Endodermal cell (in vitro differentiated cells): ENCODE measurements at regions not wholly inside any gene's neighbourhood (a gene's known extent, or its start where the extent isn't known, plus 50 kb on each side); places are given as distances from the start of the nearest gene placed in this dataset.
"Not testable (repeated sequence)": the region's sequence is repeated elsewhere in the genome, so short reads cannot be mapped to it uniquely, and the experiment has no call there.

Experiments
- DNase-seq: peaks from one replicate; pipeline ENCODE4 v3.0.0-alpha.2; 2017
- H3K27ac ChIP-seq: 2 replicates; pipeline ENCODE4 v1.5.1; 2013; ENCODE audit warnings: mild to moderate bottlenecking, low read depth, low read length, moderate library complexity
- H3K27me3 ChIP-seq: 2 replicates; pipeline ENCODE4 v1.6.1; 2013; ENCODE audit warnings: mild to moderate bottlenecking, low read length, moderate library complexity; ENCODE audit not compliant: insufficient read depth, control insufficient read depth, poor library complexity, severe bottlenecking
- H3K36me3 ChIP-seq: 2 replicates; pipeline ENCODE4 v1.7.0; 2013; ENCODE audit warnings: mild to moderate bottlenecking, low read length, moderate library complexity; ENCODE audit not compliant: control insufficient read depth, insufficient read depth
- H3K4me1 ChIP-seq: one replicate; pipeline ENCODE4 v1.7.0; 2013; ENCODE audit warnings: low read length; ENCODE audit not compliant: control insufficient read depth, insufficient read depth
- H3K4me3 ChIP-seq: 2 replicates; pipeline ENCODE4 v1.5.1; 2013; ENCODE audit warnings: mild to moderate bottlenecking, low read length, moderate library complexity
- H3K9ac ChIP-seq: 2 replicates; pipeline ENCODE4 v1.6.1; 2013; ENCODE audit warnings: mild to moderate bottlenecking, low read length, moderate library complexity; ENCODE audit not compliant: poor library complexity, severe bottlenecking; ENCODE audit errors: extremely low read depth
- H3K9me3 ChIP-seq: 2 replicates; pipeline ENCODE4 v1.6.1; 2013; ENCODE audit warnings: mild to moderate bottlenecking, low read length, moderate library complexity; ENCODE audit not compliant: control insufficient read depth
- H3K27ac Mint-ChIP-seq: 2 replicates; pipeline ENCODE4 v1.8.0; 2020; ENCODE audit warnings: mixed read lengths
- H3K27me3 Mint-ChIP-seq: 2 replicates; pipeline ENCODE4 v1.8.0; 2021; ENCODE audit warnings: mild to moderate bottlenecking, mixed read lengths; ENCODE audit not compliant: insufficient read depth
- H3K36me3 Mint-ChIP-seq: 2 replicates; pipeline ENCODE4 v1.8.0; 2020; ENCODE audit warnings: low read depth, mixed read lengths
- H3K4me1 Mint-ChIP-seq: 2 replicates; pipeline ENCODE4 v1.8.0; 2020; ENCODE audit warnings: mixed read lengths
- H3K4me3 Mint-ChIP-seq: 2 replicates; pipeline ENCODE4 v1.8.0; 2020; ENCODE audit warnings: mild to moderate bottlenecking, moderate library complexity, mixed read lengths
- H3K9me3 Mint-ChIP-seq: 2 replicates; pipeline ENCODE4 v1.8.0; 2020; ENCODE audit warnings: mild to moderate bottlenecking, mixed read lengths
- WGBS, 2 experiments: methylation state at CpG; one replicate each; pipeline versions ENCODE4 v1.1.5 to v1.1.7; 2013; ENCODE audit warnings: missing lambda C conversion rate in 2 of 2, mixed read lengths in 1 of 2; ENCODE audit not compliant: insufficient coverage in 1 of 2, insufficient read length in 1 of 2; 5-methylcytosine and 5-hydroxymethylcytosine counted together
- TF ChIP-seq, protein P1 (sequence below): fragments of 200-600 bp; sonication (generic); conservative IDR thresholded peaks from 2 replicates; pipeline ENCODE4 v1.5.0; 2021; ENCODE audit warnings: antibody characterized with exemption, mild to moderate bottlenecking

DNA sequence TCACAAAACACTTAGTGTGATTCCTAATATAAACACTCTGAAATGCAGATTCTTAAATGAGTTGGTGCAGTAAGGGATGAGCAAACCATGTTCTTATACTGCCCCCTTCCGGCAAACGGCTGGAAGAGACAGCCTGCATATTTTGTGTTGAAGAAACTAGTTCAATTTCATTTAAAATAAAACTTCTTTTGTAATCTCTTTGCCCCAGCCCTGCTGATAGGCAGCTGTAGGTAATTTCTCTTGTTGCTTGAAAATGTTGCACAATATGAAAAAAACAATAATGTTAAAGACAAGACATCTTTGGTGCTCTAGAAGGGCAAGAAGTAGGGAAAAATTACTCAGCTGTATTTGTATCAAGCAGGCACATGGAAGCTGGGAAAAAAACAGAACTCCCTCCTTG is 89.7 kb upstream of the CCNG1 start:
- Mint-ChIP-seq H3K27me3 (no peaks in the 10 kb centered on the region), H3K36me3 (peaks cover 4% of the 10 kb centered on the region), H3K27ac (no peak overlapping the region), H3K4me3 (no peak overlapping the region), H3K4me1 (peaks cover 10% of the 10 kb centered on the region), H3K9me3 (peaks cover 4% of the 10 kb centered on the region)
- 0% methylated on average over 2 of the region's 2 CpGs; no CpG with 5 or more reads in 1 of the 2 experiments for WGBS, 2 experiments
- Histone ChIP-seq H3K4me3 (no peak overlapping the region), H3K9ac (no peak overlapping the region), H3K9me3 (no peaks in the 10 kb centered on the region), H3K36me3 (no peaks in the 10 kb centered on the region), H3K27ac (no peak overlapping the region), H3K4me1 (peaks cover 3% of the 10 kb centered on the region), H3K27me3 (no peaks in the 10 kb centered on the region)
- peak; percentile 80 for DNase-seq
- TF ChIP-seq, protein P1, sequence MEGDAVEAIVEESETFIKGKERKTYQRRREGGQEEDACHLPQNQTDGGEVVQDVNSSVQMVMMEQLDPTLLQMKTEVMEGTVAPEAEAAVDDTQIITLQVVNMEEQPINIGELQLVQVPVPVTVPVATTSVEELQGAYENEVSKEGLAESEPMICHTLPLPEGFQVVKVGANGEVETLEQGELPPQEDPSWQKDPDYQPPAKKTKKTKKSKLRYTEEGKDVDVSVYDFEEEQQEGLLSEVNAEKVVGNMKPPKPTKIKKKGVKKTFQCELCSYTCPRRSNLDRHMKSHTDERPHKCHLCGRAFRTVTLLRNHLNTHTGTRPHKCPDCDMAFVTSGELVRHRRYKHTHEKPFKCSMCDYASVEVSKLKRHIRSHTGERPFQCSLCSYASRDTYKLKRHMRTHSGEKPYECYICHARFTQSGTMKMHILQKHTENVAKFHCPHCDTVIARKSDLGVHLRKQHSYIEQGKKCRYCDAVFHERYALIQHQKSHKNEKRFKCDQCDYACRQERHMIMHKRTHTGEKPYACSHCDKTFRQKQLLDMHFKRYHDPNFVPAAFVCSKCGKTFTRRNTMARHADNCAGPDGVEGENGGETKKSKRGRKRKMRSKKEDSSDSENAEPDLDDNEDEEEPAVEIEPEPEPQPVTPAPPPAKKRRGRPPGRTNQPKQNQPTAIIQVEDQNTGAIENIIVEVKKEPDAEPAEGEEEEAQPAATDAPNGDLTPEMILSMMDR, result peak; percentile 96

DNA sequence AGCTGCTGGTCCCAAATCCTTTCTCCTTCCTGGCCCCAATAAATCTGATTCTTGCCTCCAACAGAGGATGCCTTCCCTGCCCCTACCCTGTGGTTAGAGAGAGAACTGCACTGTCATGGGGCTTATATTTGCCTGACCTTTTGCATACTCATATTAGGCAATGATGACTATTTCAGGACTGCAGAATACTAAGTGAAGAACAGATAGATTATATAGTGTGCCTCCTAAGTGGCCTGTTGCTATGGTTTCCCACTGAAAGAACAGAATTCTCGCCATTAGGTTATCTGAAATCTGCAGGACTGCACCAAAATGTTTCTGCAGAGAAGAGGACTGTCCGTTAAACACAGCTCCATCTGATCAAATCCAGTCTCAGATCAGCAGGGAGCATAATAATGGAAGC is 87.3 kb upstream of the CCNG1 start:
- no peak overlapping the region for H3K9ac ChIP-seq
- H3K9me3 Mint-ChIP-seq, result no peaks in the 10 kb centered on the region
- no peak overlapping the region for H3K27ac Mint-ChIP-seq
- no peak overlapping the region for H3K4me3 Mint-ChIP-seq
- peaks cover 10% of the 10 kb centered on the region for H3K4me1 Mint-ChIP-seq
- no peaks in the 10 kb centered on the region for H3K27me3 ChIP-seq
- no peak for DNase-seq
- no peaks in the 10 kb centered on the region for H3K27me3 Mint-ChIP-seq
- TF ChIP-seq, protein P1, result peak; percentile 47
- 89 to 97% methylated on average over 2 of the region's 2 CpGs for WGBS, 2 experiments
- H3K36me3 ChIP-seq, result no peaks in the 10 kb centered on the region
- no peak overlapping the region for H3K4me3 ChIP-seq
- H3K4me1 ChIP-seq, result peaks cover 3% of the 10 kb centered on the region
- H3K27ac ChIP-seq, result no peak overlapping the region
- no peaks in the 10 kb centered on the region for H3K36me3 Mint-ChIP-seq
- H3K9me3 ChIP-seq, result no peaks in the 10 kb centered on the region

GRCh38 chr5:163352531-163352930 is 84.9 kb upstream of the CCNG1 start:
- Histone ChIP-seq H3K27me3 (no peaks in the 10 kb centered on the region), H3K27ac (no peak overlapping the region), H3K36me3 (no peaks in the 10 kb centered on the region), H3K4me1 (no peaks in the 10 kb centered on the region), H3K9ac (no peak overlapping the region), H3K4me3 (no peak overlapping the region), H3K9me3 (no peaks in the 10 kb centered on the region)
- peaks cover 4% of the 10 kb centered on the region for H3K4me1 Mint-ChIP-seq
- TF ChIP-seq, protein P1, result no peak
- WGBS, 2 experiments, result no CpG with 5 or more reads among the region's 1 CpG
- no peak overlapping the region for H3K4me3 Mint-ChIP-seq
- H3K27ac Mint-ChIP-seq, result no peak overlapping the region
- H3K27me3 Mint-ChIP-seq, result no peaks in the 10 kb centered on the region
- no peaks in the 10 kb centered on the region for H3K36me3 Mint-ChIP-seq
- H3K9me3 Mint-ChIP-seq, result peaks cover 5% of the 10 kb centered on the region
- no peak for DNase-seq

GRCh38 chr5:163355811-163356210 is 81.6 kb upstream of the CCNG1 start:
- H3K4me3 Mint-ChIP-seq, H3K36me3 Mint-ChIP-seq, H3K4me3 ChIP-seq, DNase-seq, H3K9me3 ChIP-seq, H3K9me3 Mint-ChIP-seq, H3K27me3 Mint-ChIP-seq, H3K4me1 ChIP-seq, H3K27me3 ChIP-seq, H3K9ac ChIP-seq, H3K36me3 ChIP-seq, H3K4me1 Mint-ChIP-seq, H3K27ac Mint-ChIP-seq, H3K27ac ChIP-seq: not testable (repeated sequence)
- WGBS, 2 experiments, result 94 to 95% methylated on average over 4 to 21 of the region's 21 CpGs
